SK-N-MC (cell line): ENCODE measurements at regions not wholly inside any gene's neighbourhood (a gene's known extent, or its start where the extent isn't known, plus 50 kb on each side); places are given as distances from the start of the nearest gene placed in this dataset.

ENCODE experiments used
- EZH2 ChIP-seq: fragments of 200-600 bp; sonication (generic); IDR thresholded peaks from one replicate; pipeline ENCODE4 v1.6.1; 2017; ENCODE audit warnings: antibody characterized with exemption
- POLR2AphosphoS5 ChIP-seq: IDR thresholded peaks from 2 replicates; pipeline ENCODE4 v1.6.1; 2012; ENCODE audit warnings: mild to moderate bottlenecking, low read depth, low read length, borderline replicate concordance

DNA sequence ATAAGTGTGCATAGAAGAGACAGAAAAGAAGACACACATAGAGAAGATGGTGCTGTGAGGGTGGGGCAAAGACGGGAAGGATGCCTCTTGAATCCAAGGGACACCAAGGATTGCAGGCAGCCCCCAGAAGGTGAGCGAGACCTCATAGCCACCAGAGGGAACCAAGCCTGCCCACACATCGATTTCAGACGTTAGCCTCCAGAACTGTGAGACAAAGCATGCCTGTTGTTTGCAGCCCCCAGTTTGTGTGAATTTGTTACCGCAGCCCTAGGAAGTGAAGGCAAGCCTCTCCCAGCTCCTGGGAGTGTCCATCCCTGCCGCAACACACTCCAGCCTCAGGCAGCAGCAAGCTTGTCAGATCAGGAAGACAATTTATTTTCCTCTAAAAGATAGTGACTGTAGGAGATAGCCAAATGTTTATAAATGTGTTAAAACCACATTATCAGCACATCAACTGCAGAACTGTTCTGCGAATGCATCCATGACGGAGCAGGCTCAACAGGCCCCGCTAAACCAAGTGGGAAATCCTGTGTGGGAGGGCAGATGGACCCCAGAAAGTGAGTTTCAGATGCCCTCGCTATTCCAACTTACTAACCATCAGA is 543.3 kb downstream of the MATN1 start:
- TF ChIP-seq POLR2AphosphoS5 = no peak
- no peak for TF ChIP-seq EZH2
